PC-9 (cell line): ENCODE measurements at regions not wholly inside any gene's neighbourhood (a gene's known extent, or its start where the extent isn't known, plus 50 kb on each side); places are given as distances from the start of the nearest gene placed in this dataset.

ENCODE experiments used
- CTCF ChIP-seq: fragments of 200-600 bp; sonication (generic); conservative IDR thresholded peaks from 2 replicates; pipeline ENCODE4 v1.6.1; 2017; ENCODE audit warnings: mixed run types, antibody characterized with exemption, mild to moderate bottlenecking, moderate library complexity
- EZH2 ChIP-seq: fragments of 200-600 bp; sonication (generic); IDR thresholded peaks from 2 replicates; pipeline ENCODE4 v1.8.0; 2017; ENCODE audit warnings: antibody characterized with exemption, low read depth

GRCh38 chr7:89401690-89402089 is 606.2 kb upstream of the TEX47 start:
- no peak for TF ChIP-seq CTCF
- TF ChIP-seq EZH2: no peak
